ENCODE measurements at regions not wholly inside any gene's neighbourhood (a gene's known extent, or its start where the extent isn't known, plus 50 kb on each side); places are given as distances from the start of the nearest gene placed in this dataset.

DNA sequence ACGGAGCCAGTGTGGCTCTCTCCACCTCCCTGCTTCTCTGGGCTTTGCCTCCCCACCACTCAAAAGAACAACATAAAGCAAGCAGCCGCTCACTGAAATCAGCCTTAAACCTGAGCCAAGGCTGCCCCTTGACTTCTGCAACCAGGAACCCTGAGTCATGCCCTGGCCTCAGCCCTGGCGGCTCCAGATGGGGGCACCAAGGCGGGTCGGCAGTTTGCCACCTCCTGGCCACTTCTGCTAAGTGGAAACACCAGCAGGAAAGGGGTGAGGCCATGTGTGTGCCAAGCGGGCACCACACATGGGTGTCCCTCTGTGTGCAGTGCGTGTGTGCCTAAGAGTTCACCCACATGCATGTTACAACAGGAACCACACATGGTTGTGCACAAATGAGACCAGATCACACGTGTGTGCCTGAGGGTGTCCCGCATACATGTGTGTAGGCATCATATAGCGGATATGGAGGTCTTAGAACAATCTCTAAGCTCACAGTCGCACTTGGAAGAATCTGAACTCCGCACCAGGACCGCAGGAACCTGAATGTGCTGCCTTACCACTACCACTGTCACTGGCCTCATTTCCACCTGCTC, 221.2 kb downstream of the MN1 start:
- H3K4me3 ChIP-seq (ENCODE audit: control extremely low read depth in 1 of 5, extremely low read depth in 1 of 5, insufficient read depth in 1 of 5, low read depth in 2 of 5, low read length in 4 of 5): no peak overlapping the region
- DNase-seq: no peak
- H3K4me1 Mint-ChIP-seq: no peaks in the 10 kb centered on the region
- ChIA-PET CTCF (interaction anchor here (0.5 kb wide), 1 partner anchor 10 kb away, joined by 3 read pairs; no protein-coding TSS in a partner anchor), POLR2A (no interaction called here)
- intact Hi-C loops (cut with micrococcal nuclease): no loop called here
- ATAC-seq (ENCODE audit: low read depth): no peak
- H3K27me3 Mint-ChIP-seq: peaks cover 13% of the 10 kb centered on the region
- no peak overlapping the region for H2AFZ ChIP-seq (ENCODE audit: insufficient read depth, low read depth, low read length, poor library complexity, severe bottlenecking)
- 40% methylated on average over 11 of the region's 13 CpGs for WGBS (ENCODE audit: insufficient coverage)
- H3K4me1 ChIP-seq (ENCODE audit: control insufficient read depth in 2 of 2, insufficient read depth in 2 of 2, low read length in 2 of 2): no peaks in the 10 kb centered on the region
- no peak overlapping the region for H3K27ac ChIP-seq (ENCODE audit: low read length in 2 of 2)
- no peaks in the 10 kb centered on the region for H3K79me2 ChIP-seq (ENCODE audit: control insufficient read depth, insufficient read depth, low read length)
- H3K9me3 Mint-ChIP-seq (ENCODE audit: insufficient read depth): no peaks in the 10 kb centered on the region
- no peak overlapping the region for H3K4me3 Mint-ChIP-seq
- no peaks in the 10 kb centered on the region for H3K36me3 ChIP-seq (replicated peaks in 1 of 2; ENCODE audit: control extremely low read depth in 1 of 2, control insufficient read depth in 1 of 2, extremely low read depth in 1 of 2, insufficient read depth in 2 of 2, low read length in 1 of 2)
- H3K9me3 ChIP-seq (ENCODE audit: control extremely low read depth in 1 of 3, control insufficient read depth in 2 of 3, insufficient read depth in 1 of 3, low read length in 2 of 3): no peaks in the 10 kb centered on the region
- H3K9ac ChIP-seq (ENCODE audit: low read length): no peak overlapping the region
- H3K4me2 ChIP-seq (replicated peaks; ENCODE audit: low read depth, low read length, poor library complexity, severe bottlenecking): no peak overlapping the region
- H3K27me3 ChIP-seq (replicated peaks in 1 of 4; ENCODE audit: control extremely low read depth in 1 of 4, control insufficient read depth in 3 of 4, insufficient read depth in 4 of 4, low read length in 3 of 4): no peaks in the 10 kb centered on the region
- no peak overlapping the region for H3K27ac Mint-ChIP-seq
- H4K20me1 ChIP-seq (ENCODE audit: control insufficient read depth, insufficient read depth, low read length, poor library complexity, severe bottlenecking): no peaks in the 10 kb centered on the region
- TF ChIP-seq, protein P1, sequence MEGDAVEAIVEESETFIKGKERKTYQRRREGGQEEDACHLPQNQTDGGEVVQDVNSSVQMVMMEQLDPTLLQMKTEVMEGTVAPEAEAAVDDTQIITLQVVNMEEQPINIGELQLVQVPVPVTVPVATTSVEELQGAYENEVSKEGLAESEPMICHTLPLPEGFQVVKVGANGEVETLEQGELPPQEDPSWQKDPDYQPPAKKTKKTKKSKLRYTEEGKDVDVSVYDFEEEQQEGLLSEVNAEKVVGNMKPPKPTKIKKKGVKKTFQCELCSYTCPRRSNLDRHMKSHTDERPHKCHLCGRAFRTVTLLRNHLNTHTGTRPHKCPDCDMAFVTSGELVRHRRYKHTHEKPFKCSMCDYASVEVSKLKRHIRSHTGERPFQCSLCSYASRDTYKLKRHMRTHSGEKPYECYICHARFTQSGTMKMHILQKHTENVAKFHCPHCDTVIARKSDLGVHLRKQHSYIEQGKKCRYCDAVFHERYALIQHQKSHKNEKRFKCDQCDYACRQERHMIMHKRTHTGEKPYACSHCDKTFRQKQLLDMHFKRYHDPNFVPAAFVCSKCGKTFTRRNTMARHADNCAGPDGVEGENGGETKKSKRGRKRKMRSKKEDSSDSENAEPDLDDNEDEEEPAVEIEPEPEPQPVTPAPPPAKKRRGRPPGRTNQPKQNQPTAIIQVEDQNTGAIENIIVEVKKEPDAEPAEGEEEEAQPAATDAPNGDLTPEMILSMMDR (IDR thresholded peaks at IDR 0.05): no peak
- TF ChIP-seq EZH2 (IDR thresholded peaks at IDR 0.05; ENCODE audit: borderline replicate concordance, insufficient read depth, low read depth, low read length, poor library complexity, severe bottlenecking): no peak

DNA sequence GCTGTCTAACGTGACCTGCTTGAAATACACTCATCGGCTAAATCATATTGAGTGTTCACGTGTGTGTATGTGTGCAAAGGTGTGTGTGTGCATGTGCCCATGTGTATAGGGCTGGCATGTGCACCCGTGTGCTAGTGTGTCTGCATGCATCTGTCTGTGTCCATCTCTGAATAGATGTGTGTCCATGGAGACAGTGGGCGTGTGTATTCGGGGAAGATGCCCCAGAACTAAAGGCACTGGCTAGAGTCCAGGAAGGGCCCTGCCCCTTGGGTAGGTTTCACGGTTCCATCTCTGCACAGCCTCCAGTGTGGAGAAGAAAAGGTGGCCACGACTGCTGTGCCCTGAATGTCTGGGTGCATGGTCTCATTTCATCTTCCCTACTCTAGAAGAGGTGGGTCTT, 220.3 kb downstream of the MN1 start:
- no peaks in the 10 kb centered on the region for H3K36me3 ChIP-seq (replicated peaks in 1 of 2; ENCODE audit: control extremely low read depth in 1 of 2, control insufficient read depth in 1 of 2, extremely low read depth in 1 of 2, insufficient read depth in 2 of 2, low read length in 1 of 2)

More for the DNA sequence above, 220.3 kb downstream of the MN1 start:
- 79% methylated on average over 7 of the region's 8 CpGs for whole genome bisulfite sequencing (ENCODE audit: insufficient coverage)
- ChIA-PET CTCF (no interaction called here), POLR2A (no interaction called here)
- no peak for TF ChIP-seq EZH2 (IDR thresholded peaks at IDR 0.05; ENCODE audit: borderline replicate concordance, insufficient read depth, low read depth, low read length, poor library complexity, severe bottlenecking)
- TF ChIP-seq, protein P1 (IDR thresholded peaks at IDR 0.05): no peak
- no peak overlapping the region for H3K27ac ChIP-seq (ENCODE audit: low read length in 2 of 2)
- H3K9me3 ChIP-seq (ENCODE audit: control extremely low read depth in 1 of 3, control insufficient read depth in 2 of 3, insufficient read depth in 1 of 3, low read length in 2 of 3): no peaks in the 10 kb centered on the region
- ATAC-seq (ENCODE audit: low read depth) (no peak), DNase-seq (no peak)
- H3K9ac ChIP-seq (ENCODE audit: low read length): no peak overlapping the region
- no peak overlapping the region for H3K4me3 Mint-ChIP-seq
- no peaks in the 10 kb centered on the region for H3K9me3 Mint-ChIP-seq (ENCODE audit: insufficient read depth)
- H2AFZ ChIP-seq (ENCODE audit: insufficient read depth, low read depth, low read length, poor library complexity, severe bottlenecking): no peak overlapping the region
- H3K27me3 ChIP-seq (replicated peaks in 1 of 4; ENCODE audit: control extremely low read depth in 1 of 4, control insufficient read depth in 3 of 4, insufficient read depth in 4 of 4, low read length in 3 of 4): no peaks in the 10 kb centered on the region
- H3K79me2 ChIP-seq (ENCODE audit: control insufficient read depth, insufficient read depth, low read length): no peaks in the 10 kb centered on the region
- H3K4me3 ChIP-seq (ENCODE audit: control extremely low read depth in 1 of 5, extremely low read depth in 1 of 5, insufficient read depth in 1 of 5, low read depth in 2 of 5, low read length in 4 of 5): no peak overlapping the region
- intact Hi-C loops (cut with micrococcal nuclease): no loop called here
- H3K27ac Mint-ChIP-seq: no peak overlapping the region
- H3K4me1 ChIP-seq (ENCODE audit: control insufficient read depth in 2 of 2, insufficient read depth in 2 of 2, low read length in 2 of 2): no peaks in the 10 kb centered on the region
- H4K20me1 ChIP-seq (ENCODE audit: control insufficient read depth, insufficient read depth, low read length, poor library complexity, severe bottlenecking): no peaks in the 10 kb centered on the region
- H3K4me1 Mint-ChIP-seq: no peaks in the 10 kb centered on the region
- no peak overlapping the region for H3K4me2 ChIP-seq (replicated peaks; ENCODE audit: low read depth, low read length, poor library complexity, severe bottlenecking)
- H3K27me3 Mint-ChIP-seq: peaks cover 13% of the 10 kb centered on the region
